GM10266 (cell line): ENCODE measurements at regions not wholly inside any gene's neighbourhood (a gene's known extent, or its start where the extent isn't known, plus 50 kb on each side); places are given as distances from the start of the nearest gene placed in this dataset.
"Not testable (repeated sequence)": the region's sequence is repeated elsewhere in the genome, so short reads cannot be mapped to it uniquely, and the experiment has no call there.

Source experiments
- DNase-seq: peaks from one replicate; pipeline ENCODE4 v3.0.0; 2012; ENCODE audit errors: extremely low spot score
- CTCF ChIP-seq: IDR thresholded peaks from 2 replicates; pipeline ENCODE4 v1.5.1; 2012; ENCODE audit warnings: mild to moderate bottlenecking, low read depth; ENCODE audit not compliant: control insufficient read depth, insufficient read depth; ENCODE audit errors: missing control alignments

GRCh38 chr5:38790891-38791290 lies 54.9 kb upstream of the OSMR start:
- no peak for DNase-seq
- TF ChIP-seq CTCF = no peak

- TF ChIP-seq CTCF = no peak
- DNase-seq = no peak
These were observed 52.7 kb upstream of the OSMR start for GRCh38 chr5:38793099-38793498.

GRCh38 chr5:38794037-38794436 lies 51.8 kb upstream of the OSMR start:
- not testable (repeated sequence) for DNase-seq

GRCh38 chr5:38794986-38795385 lies 50.8 kb upstream of the OSMR start:
- no peak for DNase-seq
- no peak for TF ChIP-seq CTCF

GRCh38 chr5:38795986-38796741 lies 49.6 kb upstream of the OSMR start:
- no peak for TF ChIP-seq CTCF
- DNase-seq = no peak
